GM23338 (cell line): ENCODE measurements at regions not wholly inside any gene's neighbourhood (a gene's known extent, or its start where the extent isn't known, plus 50 kb on each side); places are given as distances from the start of the nearest gene placed in this dataset.

ENCODE experiments used
- CTCF ChIP-seq, 2 experiments: fragments of 200-600 bp in 1 of 2; sonication (generic) in 1 of 2; conservative IDR thresholded peaks; 2 replicates each; pipeline versions ENCODE4 v1.5.1 to v1.6.1; 2016 to 2017; ENCODE audit warnings: antibody characterized with exemption in 2 of 2, low read depth in 2 of 2, mild to moderate bottlenecking in 2 of 2, moderate library complexity in 1 of 2
- POLR2AphosphoS5 ChIP-seq: IDR thresholded peaks from 2 replicates; pipeline ENCODE4 v1.6.1; 2016; ENCODE audit warnings: antibody characterized with exemption, low read depth

GRCh38 chr3:38960042-38960622, 91.6 kb downstream of the SCN11A start:
- TF ChIP-seq CTCF (conservative IDR thresholded peaks at IDR 0.05; ENCODE audit: low read depth in 2 of 2) (no peak), POLR2AphosphoS5 (no peak)
